ENCODE measurements at regions not wholly inside any gene's neighbourhood (a gene's known extent, or its start where the extent isn't known, plus 50 kb on each side); places are given as distances from the start of the nearest gene placed in this dataset.

DNA sequence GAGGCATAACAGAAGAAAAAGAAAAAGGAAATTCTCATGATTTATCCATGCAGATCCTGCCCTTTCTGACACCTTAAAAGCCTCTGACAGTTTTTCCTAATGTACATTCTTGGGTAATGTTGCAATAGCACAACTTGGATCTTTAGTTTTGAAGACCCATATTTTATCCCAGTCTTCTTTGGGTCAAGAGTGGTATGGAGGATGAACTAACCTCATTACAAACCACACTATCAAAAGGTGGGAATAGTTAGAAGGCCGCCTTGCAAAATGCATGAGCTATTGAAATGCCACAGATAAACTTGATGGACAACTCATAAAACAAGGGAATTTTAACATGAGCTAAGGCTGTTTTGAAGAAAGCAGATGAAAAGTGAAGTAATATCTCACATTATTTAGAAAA is 1479.8 kb upstream of the ACVR2A start:
- no peak for DNase-seq (ENCODE audit: extremely low read depth, low read depth)

DNA sequence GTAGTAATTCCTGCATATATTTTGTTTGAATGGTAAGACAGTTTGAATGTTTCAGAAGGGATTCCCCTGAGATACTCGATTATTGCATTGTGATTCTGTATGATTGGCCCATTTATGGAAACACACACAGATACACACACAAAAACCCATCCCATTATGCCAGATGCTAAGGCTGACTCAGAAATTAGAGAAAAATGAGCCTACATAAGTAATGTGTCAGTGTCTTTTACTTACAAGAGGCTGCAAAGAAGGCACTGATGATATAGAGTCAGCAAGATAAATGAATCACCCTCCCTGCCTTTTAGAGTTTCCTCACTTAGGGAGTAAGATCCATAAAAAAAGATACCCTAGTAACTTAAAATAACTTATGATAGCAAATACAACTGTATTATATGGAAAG is 1481.1 kb upstream of the ACVR2A start:
- no peak overlapping the region for H3K4me3 ChIP-seq (replicated peaks; ENCODE audit: low read depth, low read length)
- DNase-seq (ENCODE audit: extremely low read depth, low read depth) = no peak
- TF ChIP-seq CTCF (IDR thresholded peaks at IDR 0.05; ENCODE audit: low read depth, low read length, missing control alignments) = no peak

More for the DNA sequence above, 1479.8 kb upstream of the ACVR2A start:
- TF ChIP-seq CTCF (IDR thresholded peaks at IDR 0.05; ENCODE audit: low read depth, low read length, missing control alignments) = no peak
- H3K4me3 ChIP-seq (replicated peaks; ENCODE audit: low read depth, low read length) = no peak overlapping the region

- DNase-seq (ENCODE audit: extremely low read depth, low read depth) = no peak
- no peak for TF ChIP-seq CTCF (IDR thresholded peaks at IDR 0.05; ENCODE audit: low read depth, low read length, missing control alignments)
- no peak overlapping the region for H3K4me3 ChIP-seq (replicated peaks; ENCODE audit: low read depth, low read length)
These were observed 1493.1 kb upstream of the ACVR2A start for GRCh38 chr2:146351689-146352088.

GRCh38 chr2:146349334-146349733 is 1495.5 kb upstream of the ACVR2A start:
- no peak overlapping the region for H3K4me3 ChIP-seq (replicated peaks; ENCODE audit: low read depth, low read length)

GRCh38 chr2:146324951-146325350 is 1519.9 kb upstream of the ACVR2A start:
- DNase-seq (ENCODE audit: extremely low read depth, low read depth) = no peak
- no peak overlapping the region for H3K4me3 ChIP-seq (replicated peaks; ENCODE audit: low read depth, low read length)
- TF ChIP-seq CTCF (IDR thresholded peaks at IDR 0.05; ENCODE audit: low read depth, low read length, missing control alignments) = no peak

More at GRCh38 chr2:146349334-146349733, 1495.5 kb upstream of the ACVR2A start:
- no peak for TF ChIP-seq CTCF (IDR thresholded peaks at IDR 0.05; ENCODE audit: low read depth, low read length, missing control alignments)
- DNase-seq (ENCODE audit: extremely low read depth, low read depth) = no peak

GRCh38 chr2:146323564-146323963 is 1521.3 kb upstream of the ACVR2A start:
- no peak overlapping the region for H3K4me3 ChIP-seq (replicated peaks; ENCODE audit: low read depth, low read length)
- DNase-seq (ENCODE audit: extremely low read depth, low read depth) = no peak
- TF ChIP-seq CTCF (IDR thresholded peaks at IDR 0.05; ENCODE audit: low read depth, low read length, missing control alignments) = no peak

DNA sequence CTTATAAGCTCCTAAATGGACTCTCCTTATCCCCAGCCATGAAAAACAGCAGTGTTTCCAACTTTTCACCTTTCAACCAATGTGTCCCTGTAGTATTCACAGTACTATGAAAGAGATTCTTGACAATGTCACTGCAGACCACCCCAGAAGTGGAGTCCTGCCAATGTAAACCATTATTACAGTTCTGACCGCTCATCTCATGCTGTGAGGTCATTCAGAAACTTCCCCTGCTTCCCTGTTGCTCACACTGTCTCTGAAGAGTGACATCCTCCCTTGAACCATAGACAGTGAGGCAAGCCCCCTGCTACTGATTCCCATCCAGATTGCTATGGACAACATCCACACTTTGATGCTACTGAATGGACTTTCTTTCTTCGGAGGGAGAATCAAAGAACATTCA is 1523.7 kb upstream of the ACVR2A start:
- no peak for DNase-seq (ENCODE audit: extremely low read depth, low read depth)
- no peak for TF ChIP-seq CTCF (IDR thresholded peaks at IDR 0.05; ENCODE audit: low read depth, low read length, missing control alignments)
- H3K4me3 ChIP-seq (replicated peaks; ENCODE audit: low read depth, low read length) = no peak overlapping the region

All from HFF-Myc (cell line).